Iris pigment epithelial cell (primary cell): ENCODE measurements at regions not wholly inside any gene's neighbourhood (a gene's known extent, or its start where the extent isn't known, plus 50 kb on each side); places are given as distances from the start of the nearest gene placed in this dataset.

Source experiments
- DNase-seq: peaks from one replicate; pipeline ENCODE4 v3.0.0-alpha.2; 2011; ENCODE audit warnings: low read depth

DNA sequence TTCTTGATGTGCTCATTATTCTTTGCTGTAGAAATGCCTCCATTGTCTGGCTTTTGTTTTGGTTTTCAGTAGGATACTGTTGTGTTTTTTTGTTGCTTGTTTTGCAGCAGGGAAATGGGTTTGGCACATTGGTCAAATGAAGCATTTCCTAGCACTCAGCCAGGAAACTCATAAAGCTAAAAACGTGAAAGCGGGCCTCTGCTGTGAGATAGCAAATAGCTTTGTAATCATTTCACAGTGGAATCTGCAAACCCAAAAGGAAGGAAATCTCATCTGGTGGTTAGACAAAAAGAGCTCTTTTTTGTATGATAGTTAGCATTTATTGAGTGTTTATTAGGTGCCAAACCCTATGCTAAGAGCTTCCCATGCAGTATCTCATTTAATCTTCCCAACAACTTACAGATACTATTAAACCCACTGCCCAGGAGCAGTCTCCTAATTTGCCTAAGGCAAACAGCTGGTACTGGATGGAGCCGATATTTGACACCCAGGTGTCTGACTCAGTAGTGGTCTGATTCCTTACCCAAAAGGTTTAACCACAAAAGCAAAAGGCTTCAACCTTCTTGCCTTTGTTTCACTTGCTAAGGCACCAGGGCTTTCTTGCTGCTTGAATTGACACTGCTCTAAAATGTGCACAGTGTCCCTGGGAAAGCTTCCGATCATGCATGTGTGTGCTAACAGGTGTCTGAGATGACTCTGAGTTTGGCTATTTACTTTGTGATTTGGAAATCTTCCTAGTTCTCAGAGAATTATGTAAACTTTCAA is 527.9 kb upstream of the MDFIC2 start:
- DNase-seq: peak; percentile 36

DNA sequence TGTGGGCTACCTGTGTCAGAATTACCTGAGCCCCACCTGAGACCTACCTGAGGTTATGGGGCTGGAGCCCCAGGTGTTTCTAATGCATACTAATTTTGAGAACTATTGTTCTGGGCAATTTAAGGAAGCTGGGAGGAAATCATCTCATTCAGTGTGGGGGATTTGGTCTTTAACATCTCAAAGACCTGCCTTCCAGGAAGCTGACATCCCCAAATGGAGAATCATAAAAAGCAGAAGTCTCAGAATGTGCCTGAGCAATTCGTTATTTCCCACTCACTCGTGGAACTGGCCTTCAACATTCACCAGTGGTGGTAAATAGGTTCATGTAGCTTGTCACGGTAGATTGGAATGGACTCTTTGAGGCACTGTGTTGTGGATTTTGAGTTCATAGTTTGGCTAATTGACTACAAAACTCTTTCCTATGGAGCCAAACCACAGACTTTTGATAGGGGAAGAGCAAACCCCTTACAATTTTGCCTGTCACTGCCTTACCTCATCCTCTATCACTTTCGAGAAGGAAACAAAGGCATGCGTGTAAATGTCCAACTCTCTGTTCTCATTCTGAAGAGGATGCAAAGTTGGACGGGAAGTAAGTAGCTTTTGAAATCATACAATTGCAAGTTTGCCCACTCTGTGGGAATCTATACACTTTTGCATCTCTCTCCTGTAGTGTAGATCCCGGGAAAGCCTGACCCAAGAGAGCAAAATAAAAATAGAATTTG is 521.0 kb upstream of the MDFIC2 start:
- no peak for DNase-seq

DNA sequence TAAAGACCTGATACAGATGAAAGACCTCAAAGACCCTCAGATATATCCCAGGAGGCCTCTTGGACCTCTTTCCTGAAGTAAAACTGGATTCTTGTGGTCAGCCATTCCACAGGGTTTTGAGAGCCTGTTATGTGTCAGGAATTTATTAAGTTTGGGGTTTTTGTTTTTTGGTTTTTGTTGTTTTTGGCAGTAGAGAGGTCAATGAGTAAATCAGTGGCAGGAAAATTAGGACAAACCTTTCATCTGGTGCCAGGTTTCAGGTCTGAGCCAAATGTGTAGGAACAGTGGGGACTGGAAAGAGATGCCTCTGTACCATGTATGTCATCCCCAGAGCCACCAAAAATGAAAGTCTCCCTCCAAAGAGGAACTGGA is 520.4 kb upstream of the MDFIC2 start:
- peak; percentile 38 for DNase-seq

DNA sequence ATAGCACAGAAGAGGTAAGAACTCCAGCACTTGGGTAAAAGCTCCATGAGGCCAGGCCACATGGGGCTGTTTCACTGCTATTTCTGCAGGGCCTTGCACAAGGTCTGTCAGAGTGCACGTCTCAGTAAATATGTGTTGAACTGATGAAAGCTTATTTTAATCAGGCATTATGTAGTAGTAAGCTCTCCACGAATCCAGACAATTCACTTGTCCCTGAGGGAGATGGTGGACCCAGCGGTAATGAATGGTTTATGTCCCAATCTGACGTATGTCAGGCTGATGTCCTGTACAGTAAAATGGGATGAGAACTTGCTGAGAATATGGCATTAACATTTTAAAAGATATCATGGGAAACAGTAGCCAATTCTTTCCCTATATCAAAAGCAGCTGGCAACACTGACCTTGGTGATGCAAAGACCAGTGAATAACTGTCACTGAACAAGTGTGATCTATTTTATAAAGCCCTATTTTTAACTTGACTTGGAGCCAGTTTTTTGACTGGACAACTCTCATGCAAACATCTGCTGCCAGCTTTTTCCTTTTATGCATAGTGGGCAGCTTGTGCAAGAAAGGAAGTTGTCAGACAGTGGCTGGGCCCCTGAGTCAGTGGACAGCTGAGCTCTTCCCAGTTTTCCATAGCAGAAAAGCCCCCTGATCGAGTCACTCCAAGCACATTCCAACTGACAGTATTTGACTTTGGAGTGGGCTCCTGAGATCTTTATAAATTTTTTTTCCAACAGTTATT is 519.8 kb upstream of the MDFIC2 start:
- DNase-seq: peak; percentile 59

DNA sequence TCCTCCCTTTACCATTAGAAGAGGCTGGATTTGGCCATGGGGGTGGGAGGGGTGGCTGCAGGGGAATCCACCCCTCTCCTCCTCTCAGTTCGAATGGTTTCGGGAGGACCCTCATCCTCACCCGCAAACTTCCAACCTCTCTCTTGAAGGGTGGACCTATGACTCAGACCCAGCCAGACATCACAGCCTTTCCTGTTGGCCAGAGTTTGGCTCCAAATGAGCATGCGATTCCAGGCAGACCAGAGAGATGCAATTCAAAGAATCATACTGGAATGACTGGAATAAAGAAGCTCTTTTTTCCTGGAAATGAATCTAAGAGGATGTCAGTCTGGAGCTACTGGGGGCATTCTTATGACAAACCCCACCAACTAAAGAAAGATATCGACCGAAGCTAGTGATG is 516.7 kb upstream of the MDFIC2 start:
- DNase-seq: peak; percentile 84

DNA sequence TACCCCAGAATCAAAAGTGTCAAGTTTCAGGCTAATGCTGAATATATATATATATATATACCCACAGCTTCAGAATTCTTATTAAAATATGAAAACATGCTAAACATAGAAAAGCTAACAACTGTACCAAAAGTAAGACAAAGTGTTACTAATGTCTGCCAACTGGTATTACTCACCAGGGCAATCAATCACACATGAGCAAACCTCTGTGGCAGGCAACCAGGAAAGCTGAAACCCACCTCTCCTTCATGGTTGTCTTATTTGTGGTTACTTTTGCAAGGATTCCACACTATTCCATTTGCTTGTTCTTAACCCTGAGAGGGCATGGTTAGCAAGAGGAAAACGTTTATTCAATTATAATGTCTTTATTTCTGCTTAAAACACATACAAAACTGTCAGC is 512.3 kb upstream of the MDFIC2 start:
- peak; percentile 87 for DNase-seq

DNA sequence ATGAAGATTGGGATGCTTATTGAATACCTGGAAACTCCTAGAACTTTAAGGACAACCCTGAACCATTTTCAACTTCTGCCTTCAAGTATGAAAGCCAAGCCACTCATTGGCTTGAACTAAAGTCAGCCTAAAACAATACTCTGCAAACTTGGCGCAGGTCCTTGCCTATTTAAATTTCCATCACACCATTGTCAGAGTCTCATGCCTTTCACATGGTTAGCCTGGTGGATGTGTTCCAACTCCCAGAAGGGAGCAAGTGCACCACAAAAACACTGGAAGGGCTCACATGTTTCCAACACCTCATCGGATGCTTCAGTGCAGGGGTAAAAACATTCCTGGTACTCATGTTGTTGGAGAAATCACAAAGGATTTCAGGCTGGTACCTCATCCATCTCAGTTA is 511.6 kb upstream of the MDFIC2 start:
- DNase-seq: no peak

DNA sequence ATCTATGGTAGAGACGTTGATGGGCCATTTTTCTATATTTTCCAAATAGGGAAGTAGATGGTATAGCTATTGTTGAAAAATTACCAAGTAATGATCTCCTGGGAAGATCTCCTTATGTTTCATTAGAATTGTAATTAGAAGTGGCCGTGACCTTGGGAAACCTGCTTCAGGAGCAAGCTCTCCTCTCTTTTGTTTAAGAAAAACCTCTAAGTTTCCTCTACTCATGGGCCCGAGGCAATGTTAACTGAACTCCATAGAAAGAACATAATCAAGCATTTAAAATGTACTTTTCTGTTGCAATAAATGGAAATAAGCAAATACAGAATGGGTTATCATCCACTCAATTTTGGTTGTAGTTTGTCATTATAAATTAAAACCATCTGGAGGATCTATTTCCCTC is 511.2 kb upstream of the MDFIC2 start:
- no peak for DNase-seq

DNA sequence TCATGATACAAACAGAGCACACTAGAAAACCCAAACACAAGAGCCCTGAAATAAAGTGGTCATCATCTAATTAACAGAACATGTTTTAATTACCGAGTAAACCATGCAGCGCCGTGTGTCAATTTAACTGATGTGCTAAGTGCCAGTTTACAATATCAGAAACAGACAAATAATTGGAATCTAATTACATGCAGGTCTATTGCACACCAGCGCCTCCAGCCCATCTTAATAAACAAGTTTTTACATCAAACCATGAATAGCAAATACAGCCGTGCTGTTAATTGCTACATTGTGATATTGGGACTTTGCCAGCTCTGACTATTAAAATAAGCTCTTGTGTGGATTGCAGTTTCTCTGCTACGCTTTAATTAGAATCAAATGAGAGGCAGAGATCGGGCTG is 510.2 kb upstream of the MDFIC2 start:
- no peak for DNase-seq

DNA sequence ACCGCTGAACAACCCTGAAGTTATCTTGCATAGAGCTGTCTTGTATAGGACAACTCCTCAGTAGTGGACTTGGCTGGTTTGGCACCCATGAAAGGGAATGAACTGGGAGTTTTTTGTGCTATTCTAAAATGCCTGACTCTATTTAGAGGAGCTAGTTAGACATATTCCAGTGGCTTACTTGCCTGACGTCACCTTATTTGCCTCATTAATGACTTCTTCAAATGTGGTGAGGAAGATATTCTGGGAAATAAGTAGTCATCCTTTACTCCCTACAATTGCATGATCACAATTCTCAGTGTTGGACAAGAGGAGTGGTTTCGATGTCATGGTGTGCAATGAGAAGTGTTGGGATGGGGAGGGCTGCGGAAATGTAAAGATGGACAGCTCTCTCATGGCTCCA is 509.2 kb upstream of the MDFIC2 start:
- no peak for DNase-seq

DNA sequence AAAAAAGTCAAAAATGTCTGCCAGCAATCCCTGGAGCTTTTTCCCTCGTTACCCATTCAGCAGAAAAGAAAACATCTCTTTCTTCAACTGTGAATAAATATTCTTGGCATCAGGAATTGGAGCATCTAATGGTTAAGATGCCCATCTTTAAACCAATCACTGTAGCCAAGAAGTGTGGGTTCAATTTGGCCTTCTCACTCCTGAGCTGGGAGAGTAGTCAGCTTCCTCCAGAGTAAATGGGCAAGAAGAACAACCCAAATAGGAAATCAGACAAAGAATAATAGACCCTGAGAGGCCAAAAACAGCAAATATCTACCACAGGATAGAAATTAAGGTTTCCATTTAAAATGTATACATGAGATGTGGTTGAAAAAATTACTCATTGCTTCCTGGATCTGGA is 508.0 kb upstream of the MDFIC2 start:
- no peak for DNase-seq

DNA sequence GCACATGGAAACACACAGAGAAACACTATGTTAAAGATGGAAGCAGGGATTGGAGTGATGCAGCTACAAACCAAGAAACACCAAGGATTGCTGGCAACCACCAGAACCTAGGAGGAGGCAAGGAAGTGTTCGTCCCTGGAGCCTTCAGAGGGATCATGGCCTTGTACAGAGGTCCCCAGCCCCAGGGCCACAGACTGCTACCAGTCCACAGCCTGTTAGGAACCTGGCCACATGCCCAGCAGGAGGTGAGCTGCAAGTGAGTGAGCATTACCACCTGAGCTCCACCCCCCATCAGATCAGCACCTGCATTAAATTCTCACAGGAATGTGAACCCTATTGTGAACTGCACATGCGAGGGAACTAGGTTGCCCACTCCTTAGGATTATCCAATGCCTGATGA is 505.7 kb upstream of the MDFIC2 start:
- no peak for DNase-seq

DNA sequence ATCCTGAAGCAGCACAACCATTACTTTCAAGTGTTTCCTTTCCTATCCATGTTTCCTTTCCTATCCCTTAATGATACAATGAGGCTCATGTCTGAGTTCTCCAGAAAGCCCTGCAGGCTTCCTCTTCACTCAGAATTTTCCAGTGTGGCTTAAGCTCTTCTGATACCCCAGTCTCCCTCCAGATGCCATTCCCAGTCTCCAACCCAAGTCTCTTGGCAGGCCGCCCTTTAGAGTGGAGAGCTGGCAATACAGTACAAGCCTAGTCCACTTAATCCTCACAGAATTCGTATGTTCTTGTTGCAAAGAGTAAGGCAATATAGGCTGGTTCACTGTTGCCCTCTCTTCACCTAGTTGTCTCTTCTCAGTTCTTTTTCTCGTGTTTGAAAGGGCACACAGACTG is 503.9 kb upstream of the MDFIC2 start:
- DNase-seq: no peak

DNA sequence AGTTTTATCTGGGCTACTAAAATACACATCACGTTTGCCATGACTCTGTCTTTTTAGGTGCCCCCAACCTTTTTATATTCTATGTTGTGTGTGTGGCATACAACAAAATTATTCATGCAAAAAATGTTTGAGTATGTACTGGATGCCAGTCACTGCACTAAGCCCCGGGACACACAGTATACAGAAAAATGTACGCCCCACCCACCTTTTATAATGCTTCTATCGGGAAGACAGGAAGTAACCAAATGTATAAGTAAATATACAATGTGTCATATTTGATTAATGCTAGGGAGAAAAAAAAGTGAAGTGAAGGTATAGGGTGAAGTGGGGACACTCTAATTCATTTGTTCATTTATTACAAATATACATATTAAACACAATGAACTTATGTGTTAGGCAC is 503.4 kb upstream of the MDFIC2 start:
- peak; percentile 44 for DNase-seq

DNA sequence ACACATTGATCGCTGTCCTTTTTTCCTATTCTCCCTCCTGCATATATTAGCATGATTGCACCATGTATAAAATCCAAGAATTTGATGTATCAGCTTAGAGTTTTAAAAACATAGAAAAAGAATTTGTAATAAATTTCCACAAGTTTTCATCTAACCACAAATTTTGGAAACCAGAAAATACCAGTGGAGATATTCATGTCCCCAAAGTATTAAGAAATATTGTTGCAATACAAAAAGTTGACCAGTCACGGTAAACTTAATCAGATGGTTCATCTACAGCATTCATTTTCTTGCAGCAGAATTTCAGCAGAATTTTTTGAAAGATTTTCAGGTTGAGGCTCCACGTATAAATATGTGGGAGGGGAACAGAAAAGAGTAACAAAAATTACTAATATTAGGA is 500.9 kb upstream of the MDFIC2 start:
- DNase-seq: no peak

DNA sequence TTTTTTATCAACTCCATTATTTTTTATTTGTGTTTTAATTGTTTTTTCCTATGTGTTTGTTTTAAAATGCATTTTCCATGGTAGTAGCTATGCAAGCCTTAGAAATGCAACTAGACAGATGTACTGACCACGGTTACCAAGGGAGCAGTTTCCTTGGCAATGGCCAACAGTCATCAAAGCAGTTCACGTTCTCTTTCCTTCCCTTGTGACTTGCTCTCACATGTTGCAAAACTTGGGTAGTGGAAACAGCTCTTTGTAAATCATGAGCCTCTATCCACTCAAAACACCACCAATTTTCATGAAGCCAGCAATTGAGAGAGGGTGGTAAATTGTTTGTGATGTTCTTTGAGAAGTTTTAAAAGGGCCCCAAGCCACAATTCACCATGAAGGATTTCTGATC is 499.4 kb upstream of the MDFIC2 start:
- peak; percentile 94 for DNase-seq

DNA sequence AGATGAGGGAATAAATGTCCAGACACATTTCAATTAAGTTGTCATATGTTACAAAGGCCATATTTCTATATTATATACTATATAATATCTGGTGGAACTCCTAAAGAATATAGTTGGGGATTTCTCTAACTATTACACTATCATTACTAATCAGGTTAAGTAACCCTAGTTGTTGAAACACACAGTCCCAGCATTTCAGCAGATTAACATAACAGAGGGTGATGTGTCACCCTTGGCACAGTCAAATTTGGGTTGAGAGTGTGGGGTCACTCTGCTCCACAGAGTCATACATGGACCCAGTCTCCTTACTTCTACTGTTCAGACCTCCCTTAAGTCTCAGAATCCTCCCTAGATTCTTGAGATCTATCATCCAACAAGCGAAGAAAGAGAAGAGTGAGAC is 496.4 kb upstream of the MDFIC2 start:
- no peak for DNase-seq

DNA sequence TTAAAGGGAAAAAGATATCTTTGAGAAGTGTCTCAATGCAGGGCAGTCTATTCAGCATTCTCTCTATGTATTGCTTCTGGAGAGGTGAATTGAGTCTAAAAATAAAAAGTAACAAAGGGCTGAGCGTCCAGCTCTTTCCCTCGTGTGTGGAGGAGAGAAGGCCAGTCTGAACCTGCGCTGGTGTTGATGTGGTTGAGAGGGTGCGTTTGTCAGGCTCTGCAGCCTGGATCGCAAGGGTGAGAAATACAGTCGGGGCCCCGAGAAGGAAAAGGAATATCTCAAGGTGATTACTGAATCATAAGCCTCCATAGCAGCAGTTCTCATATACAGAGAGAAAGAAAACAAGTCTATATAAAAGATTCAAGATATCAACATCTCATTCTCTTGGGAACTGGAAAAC is 494.1 kb upstream of the MDFIC2 start:
- no peak for DNase-seq

DNA sequence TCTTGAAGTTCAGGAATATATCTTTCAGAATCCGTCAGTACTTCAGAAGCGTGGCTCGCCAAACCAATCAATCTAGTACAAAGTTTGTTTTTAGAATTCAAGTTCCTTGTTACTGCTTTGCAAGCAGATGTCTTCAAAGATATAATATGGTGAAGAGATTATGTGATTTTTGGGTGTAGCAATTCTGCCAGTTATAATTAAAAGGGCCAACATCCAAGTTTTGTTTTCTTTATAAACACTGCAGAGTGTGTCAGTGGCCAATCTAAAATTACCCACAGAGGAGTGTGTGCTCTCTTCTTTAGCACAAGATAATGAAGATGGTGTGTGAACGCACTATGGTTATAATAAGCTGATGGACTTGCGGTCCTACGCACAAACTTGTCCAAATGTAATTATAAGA is 493.6 kb upstream of the MDFIC2 start:
- no peak for DNase-seq

DNA sequence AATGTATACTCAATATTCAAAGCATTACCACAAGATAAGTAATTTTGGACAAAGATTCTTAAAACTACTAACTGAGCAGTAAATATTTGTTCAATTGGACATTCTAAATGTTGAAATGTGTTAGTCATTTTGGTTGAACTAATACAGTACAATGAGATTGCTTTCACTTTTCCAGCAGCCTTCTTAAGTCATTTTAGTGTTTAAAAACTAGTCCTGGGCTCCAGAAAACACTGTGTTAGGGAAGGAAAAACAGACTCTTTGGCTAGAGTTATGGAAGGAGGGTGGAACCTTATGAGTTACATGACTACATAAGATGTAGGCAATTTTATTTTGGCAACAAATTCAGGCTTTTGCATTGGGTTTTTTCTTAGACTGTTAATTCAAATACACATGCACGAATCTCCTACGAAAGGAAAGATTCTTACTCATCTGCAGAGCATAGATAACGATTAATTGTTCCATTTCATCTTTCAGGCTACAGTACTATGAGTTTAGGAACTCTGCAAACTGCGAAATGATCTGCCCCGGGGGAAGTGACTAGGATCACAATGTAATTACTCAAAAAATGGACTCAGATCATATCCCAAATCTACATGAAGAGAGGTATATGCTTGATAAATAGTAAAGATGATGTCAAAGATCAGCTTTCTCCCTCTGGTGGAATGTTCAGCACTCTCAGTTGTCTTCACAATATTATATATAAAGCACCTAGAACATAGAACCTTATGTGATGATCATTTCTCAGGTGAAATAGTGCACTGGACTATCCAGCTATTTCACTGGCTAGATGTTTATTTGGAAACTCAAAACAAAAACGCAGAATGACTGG is 492.8 kb upstream of the MDFIC2 start:
- DNase-seq: peak; percentile 77

DNA sequence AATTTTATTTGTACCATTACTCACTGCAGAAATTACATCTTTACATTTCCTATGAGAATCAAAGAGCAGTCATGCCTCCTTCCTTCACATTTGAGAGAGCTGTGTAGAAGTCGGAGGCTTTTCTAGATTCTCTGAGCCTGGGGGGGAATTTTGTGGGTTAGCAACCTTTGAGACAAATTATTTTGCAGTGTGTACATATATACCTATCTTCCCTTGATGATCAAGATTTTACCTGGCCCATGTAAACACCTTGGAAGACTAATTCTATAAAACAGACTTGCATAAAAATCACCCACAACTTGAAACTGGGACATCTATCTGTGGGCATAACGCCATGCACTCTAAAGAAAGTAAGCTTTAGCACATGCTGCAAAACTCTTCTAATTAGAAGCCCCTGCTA is 491.5 kb upstream of the MDFIC2 start:
- no peak for DNase-seq

DNA sequence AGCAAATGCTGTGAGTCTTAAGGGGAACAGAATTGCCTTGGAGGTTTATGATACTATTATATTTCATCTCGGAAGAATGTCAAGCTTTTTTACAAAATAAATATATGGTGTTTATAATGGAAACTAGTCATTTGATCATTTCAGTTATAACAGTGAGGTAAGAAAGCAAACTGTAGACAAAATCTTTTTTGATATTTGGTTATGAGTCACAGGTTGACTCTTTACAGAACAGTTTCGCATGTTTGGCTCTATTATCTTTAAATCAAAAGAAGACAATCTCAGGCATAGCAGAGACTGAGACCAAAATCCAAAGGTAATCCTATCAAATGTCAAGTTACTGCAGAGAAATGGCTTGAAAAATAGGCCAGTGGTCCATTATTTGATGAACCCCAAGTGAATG is 490.9 kb upstream of the MDFIC2 start:
- no peak for DNase-seq
